Type B pancreatic cell (in vitro differentiated cells): ENCODE measurements at regions not wholly inside any gene's neighbourhood (a gene's known extent, or its start where the extent isn't known, plus 50 kb on each side); places are given as distances from the start of the nearest gene placed in this dataset.
A peak's percentile ranks its signal among the peaks of the same experiment; 100 is the strongest.

ENCODE experiments used
- DNase-seq: peaks from one replicate; pipeline ENCODE4 v3.0.0; 2021; ENCODE audit warnings: mixed read lengths; ENCODE audit not compliant: unreplicated experiment; ENCODE audit errors: extremely low spot score
- H3K27ac Mint-ChIP-seq: 2 replicates; pipeline ENCODE4 v1.8.0; 2021; ENCODE audit warnings: mild to moderate bottlenecking, mixed read lengths
- H3K27me3 Mint-ChIP-seq: 2 replicates; pipeline ENCODE4 v1.8.0; 2021; ENCODE audit warnings: mixed read lengths
- H3K36me3 Mint-ChIP-seq: 2 replicates; pipeline ENCODE4 v1.8.0; 2021; ENCODE audit warnings: mixed read lengths
- H3K4me1 Mint-ChIP-seq: one replicate; pipeline ENCODE4 v1.8.0; 2021; ENCODE audit warnings: mixed read lengths; ENCODE audit not compliant: unreplicated experiment
- H3K4me3 Mint-ChIP-seq: 2 replicates; pipeline ENCODE4 v1.8.0; 2021; ENCODE audit warnings: mild to moderate bottlenecking, mixed read lengths
- H3K9me3 Mint-ChIP-seq: 2 replicates; pipeline ENCODE4 v1.8.0; 2021; ENCODE audit warnings: mixed read lengths
- TF ChIP-seq, protein P1 (sequence below): fragments of 200-600 bp; sonication (generic); conservative IDR thresholded peaks from 2 replicates; pipeline ENCODE4 v1.5.0; 2021; ENCODE audit warnings: antibody characterized with exemption, mild to moderate bottlenecking

DNA sequence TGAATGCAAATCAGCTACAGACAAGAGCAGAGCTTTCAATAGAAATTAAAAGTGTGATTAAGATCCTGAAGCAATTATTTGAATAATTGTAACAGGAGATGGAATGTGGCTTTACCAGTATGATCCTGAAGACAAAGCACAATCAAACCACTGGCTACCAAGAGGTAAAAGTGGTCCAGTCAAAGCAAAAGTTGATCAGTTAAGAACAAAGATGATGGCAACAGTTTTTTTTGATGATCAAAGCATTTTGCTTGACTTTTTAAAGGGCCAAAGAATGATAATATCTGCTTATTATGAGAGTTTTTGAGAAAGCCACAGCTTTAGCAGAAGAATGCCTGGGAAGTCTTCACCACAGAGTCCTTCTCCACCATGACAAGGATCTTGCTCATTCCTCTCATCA, 409.2 kb downstream of the CSNK1G3 start:
- H3K27ac Mint-ChIP-seq, result no peak overlapping the region
- no peaks in the 10 kb centered on the region for H3K9me3 Mint-ChIP-seq
- DNase-seq, result no peak

DNA sequence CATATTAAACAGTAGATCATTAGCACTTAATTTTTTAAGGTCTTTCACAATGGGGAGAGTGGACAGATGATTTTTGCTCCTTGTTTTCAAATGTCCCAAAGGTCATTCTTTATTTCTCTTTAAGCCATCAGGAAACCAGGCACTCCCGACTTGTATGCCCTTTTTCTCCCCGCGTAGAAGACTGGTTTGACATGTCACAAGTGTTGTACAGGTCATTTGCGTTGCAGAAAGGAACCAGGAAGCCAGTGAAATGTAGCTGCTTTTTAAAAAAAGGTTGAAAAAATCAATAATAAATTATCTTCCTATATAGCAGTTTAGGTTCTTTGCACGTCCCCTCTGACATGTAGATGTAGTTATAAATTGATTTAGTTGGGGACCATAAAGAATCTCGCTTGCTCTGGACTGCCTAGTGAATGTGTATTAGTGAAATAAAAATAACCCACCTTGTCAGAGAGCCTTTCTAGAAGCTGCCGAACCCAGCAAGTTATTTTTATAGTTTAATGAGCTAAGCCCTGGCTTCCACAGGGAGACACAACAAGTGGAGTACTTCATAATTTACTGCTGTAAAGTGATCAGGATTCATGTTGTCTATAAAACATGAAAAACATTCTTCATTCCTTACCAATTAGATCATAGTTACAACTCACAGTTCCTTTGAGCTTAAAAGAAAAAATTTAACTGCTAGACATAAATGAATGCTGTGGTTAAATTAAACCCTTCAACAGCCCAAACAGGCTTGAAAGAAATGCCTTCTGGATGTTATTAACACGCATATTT, 404.6 kb downstream of the CSNK1G3 start:
- H3K9me3 Mint-ChIP-seq, result no peaks in the 10 kb centered on the region
- H3K27ac Mint-ChIP-seq, result peak overlapping the region; percentile 66
- DNase-seq, result no peak
- H3K4me3 Mint-ChIP-seq, result peak overlapping the region; percentile 17
- H3K27me3 Mint-ChIP-seq, result no peaks in the 10 kb centered on the region
- TF ChIP-seq, protein P1, sequence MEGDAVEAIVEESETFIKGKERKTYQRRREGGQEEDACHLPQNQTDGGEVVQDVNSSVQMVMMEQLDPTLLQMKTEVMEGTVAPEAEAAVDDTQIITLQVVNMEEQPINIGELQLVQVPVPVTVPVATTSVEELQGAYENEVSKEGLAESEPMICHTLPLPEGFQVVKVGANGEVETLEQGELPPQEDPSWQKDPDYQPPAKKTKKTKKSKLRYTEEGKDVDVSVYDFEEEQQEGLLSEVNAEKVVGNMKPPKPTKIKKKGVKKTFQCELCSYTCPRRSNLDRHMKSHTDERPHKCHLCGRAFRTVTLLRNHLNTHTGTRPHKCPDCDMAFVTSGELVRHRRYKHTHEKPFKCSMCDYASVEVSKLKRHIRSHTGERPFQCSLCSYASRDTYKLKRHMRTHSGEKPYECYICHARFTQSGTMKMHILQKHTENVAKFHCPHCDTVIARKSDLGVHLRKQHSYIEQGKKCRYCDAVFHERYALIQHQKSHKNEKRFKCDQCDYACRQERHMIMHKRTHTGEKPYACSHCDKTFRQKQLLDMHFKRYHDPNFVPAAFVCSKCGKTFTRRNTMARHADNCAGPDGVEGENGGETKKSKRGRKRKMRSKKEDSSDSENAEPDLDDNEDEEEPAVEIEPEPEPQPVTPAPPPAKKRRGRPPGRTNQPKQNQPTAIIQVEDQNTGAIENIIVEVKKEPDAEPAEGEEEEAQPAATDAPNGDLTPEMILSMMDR, result no peak
- peaks cover 6% of the 10 kb centered on the region for H3K4me1 Mint-ChIP-seq
- no peaks in the 10 kb centered on the region for H3K36me3 Mint-ChIP-seq

More for the DNA sequence above, 409.2 kb downstream of the CSNK1G3 start:
- Mint-ChIP-seq H3K4me1 (peaks cover 6% of the 10 kb centered on the region), H3K36me3 (peaks cover 3% of the 10 kb centered on the region), H3K4me3 (no peak overlapping the region), H3K27me3 (no peaks in the 10 kb centered on the region)
- TF ChIP-seq, protein P1, result no peak

DNA sequence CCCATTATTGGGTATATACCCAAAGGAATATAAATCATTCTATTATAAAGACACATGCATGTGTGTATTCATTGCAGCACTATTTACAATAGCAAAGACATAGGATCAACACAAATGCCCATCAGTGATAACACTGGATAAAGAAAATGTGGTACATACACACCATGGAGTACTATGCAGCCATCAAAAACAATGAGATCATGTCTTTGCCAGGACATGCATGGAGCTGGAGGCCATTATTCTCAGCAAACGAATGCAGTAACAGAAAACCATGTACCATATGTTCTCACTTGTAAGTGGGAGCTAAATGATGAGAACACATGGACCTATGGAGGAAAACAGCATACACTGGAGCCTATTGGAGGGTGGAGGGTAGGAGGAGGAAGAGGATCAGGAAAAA, 402.4 kb downstream of the CSNK1G3 start:
- Mint-ChIP-seq H3K4me3 (no peak overlapping the region), H3K9me3 (no peaks in the 10 kb centered on the region), H3K27ac (no peak overlapping the region), H3K36me3 (no peaks in the 10 kb centered on the region), H3K4me1 (peaks cover 6% of the 10 kb centered on the region), H3K27me3 (no peaks in the 10 kb centered on the region)
- DNase-seq, result no peak
- TF ChIP-seq, protein P1, result no peak

DNA sequence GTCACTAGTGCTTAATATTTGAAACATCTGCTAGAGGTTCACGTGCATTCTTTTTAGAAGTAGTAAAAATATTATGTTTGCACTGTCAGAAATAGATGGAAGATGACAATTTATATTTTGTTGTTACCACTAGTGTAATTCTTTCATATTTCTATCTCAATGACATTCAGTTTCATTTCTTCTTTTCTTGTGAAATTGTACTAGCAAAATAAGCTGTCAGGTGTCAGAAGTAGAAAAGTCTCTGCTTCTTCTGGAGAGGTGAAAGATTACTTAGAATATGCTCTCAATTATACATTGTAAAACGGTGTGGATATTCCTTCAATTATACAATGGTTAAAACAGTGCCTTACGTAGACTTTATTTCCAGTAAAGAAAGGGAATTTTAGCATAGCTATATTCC, 395.4 kb downstream of the CSNK1G3 start:
- Mint-ChIP-seq H3K27me3 (no peaks in the 10 kb centered on the region), H3K4me1 (no peaks in the 10 kb centered on the region), H3K4me3 (no peak overlapping the region), H3K9me3 (no peaks in the 10 kb centered on the region), H3K36me3 (no peaks in the 10 kb centered on the region), H3K27ac (no peak overlapping the region)
- TF ChIP-seq, protein P1, result no peak
- DNase-seq, result no peak

DNA sequence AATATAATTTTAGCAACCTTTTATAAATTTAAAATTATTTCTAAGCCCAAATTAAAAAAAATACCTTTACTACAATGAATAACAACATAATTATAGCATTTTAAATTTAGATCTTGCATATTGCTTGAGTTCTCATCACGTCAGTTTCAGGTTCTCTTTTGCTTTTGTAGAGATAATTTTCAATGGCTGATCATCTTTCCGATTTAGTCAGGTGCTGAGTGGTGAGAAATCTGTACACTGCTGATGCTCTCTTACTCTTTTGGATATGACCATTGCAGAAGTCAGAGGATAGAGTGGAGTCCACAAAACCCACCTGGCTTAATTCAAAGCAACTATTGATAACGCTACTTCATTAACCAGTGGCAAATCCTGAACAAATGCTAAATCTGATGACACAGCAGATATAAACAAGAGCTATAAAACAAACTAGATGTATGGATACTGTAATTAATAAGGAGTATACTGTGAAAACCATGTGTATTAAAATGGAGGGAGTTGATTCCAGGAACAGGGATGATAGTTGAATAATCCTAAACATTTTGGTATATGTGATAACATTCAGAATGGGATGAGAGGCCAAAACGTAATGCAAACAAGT, 394.8 kb downstream of the CSNK1G3 start:
- TF ChIP-seq, protein P1, result no peak
- H3K9me3 Mint-ChIP-seq, result no peaks in the 10 kb centered on the region
- H3K27me3 Mint-ChIP-seq, result no peaks in the 10 kb centered on the region
- no peaks in the 10 kb centered on the region for H3K36me3 Mint-ChIP-seq
- no peak overlapping the region for H3K27ac Mint-ChIP-seq
- DNase-seq, result no peak
- no peak overlapping the region for H3K4me3 Mint-ChIP-seq
- no peaks in the 10 kb centered on the region for H3K4me1 Mint-ChIP-seq
